ENCODE measurements at regions not wholly inside any gene's neighbourhood (a gene's known extent, or its start where the extent isn't known, plus 50 kb on each side); places are given as distances from the start of the nearest gene placed in this dataset.

GRCh38 chr10:108465871-108466641, 1301.5 kb upstream of the SORCS1 start:
- TF ChIP-seq EZH2 (IDR thresholded peaks at IDR 0.05; ENCODE audit: low read depth, unreplicated experiment) (peak; percentile 12), JUNB (IDR thresholded peaks at IDR 0.05; ENCODE audit: unreplicated experiment) (no peak), NANOG (IDR thresholded peaks at IDR 0.05; ENCODE audit: borderline replicate concordance) (no peak), ZNF114 (CRISPR knock-in tag; IDR thresholded peaks at IDR 0.05) (no peak), EZH2phosphoT487 (IDR thresholded peaks at IDR 0.05; ENCODE audit: unreplicated experiment) (no peak), POLR2AphosphoS5 (IDR thresholded peaks at IDR 0.05; ENCODE audit: low read depth) (no peak), CREB1 (CRISPR knock-in tag; IDR thresholded peaks at IDR 0.05; ENCODE audit: low read depth) (no peak), REST (IDR thresholded peaks at IDR 0.05; ENCODE audit: unreplicated experiment) (no peak), ETS1 (IDR thresholded peaks at IDR 0.05) (no peak)
- TF ChIP-seq, protein P1, sequence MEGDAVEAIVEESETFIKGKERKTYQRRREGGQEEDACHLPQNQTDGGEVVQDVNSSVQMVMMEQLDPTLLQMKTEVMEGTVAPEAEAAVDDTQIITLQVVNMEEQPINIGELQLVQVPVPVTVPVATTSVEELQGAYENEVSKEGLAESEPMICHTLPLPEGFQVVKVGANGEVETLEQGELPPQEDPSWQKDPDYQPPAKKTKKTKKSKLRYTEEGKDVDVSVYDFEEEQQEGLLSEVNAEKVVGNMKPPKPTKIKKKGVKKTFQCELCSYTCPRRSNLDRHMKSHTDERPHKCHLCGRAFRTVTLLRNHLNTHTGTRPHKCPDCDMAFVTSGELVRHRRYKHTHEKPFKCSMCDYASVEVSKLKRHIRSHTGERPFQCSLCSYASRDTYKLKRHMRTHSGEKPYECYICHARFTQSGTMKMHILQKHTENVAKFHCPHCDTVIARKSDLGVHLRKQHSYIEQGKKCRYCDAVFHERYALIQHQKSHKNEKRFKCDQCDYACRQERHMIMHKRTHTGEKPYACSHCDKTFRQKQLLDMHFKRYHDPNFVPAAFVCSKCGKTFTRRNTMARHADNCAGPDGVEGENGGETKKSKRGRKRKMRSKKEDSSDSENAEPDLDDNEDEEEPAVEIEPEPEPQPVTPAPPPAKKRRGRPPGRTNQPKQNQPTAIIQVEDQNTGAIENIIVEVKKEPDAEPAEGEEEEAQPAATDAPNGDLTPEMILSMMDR (conservative IDR thresholded peaks at IDR 0.05; ENCODE audit: low read depth in 2 of 2), result no peak

Measured in GM23338 (cell line).